Thoracic aorta (tissue), 2 donors: ENCODE measurements at regions not wholly inside any gene's neighbourhood (a gene's known extent, or its start where the extent isn't known, plus 50 kb on each side); places are given as distances from the start of the nearest gene placed in this dataset.

Experiments used
- ATAC-seq: fragments of 150-250 bp; one replicate; pipeline ENCODE4 v1.8.0; 2017; ENCODE audit warnings: low read depth; ENCODE audit not compliant: insufficient number of reproducible peaks, low FRiP score
- DNase-seq: peaks from one replicate; pipeline ENCODE4 v3.0.0-alpha.2; 2020; ENCODE audit warnings: low spot score
- H3K27ac ChIP-seq, 2 donors: fragments of 200-600 bp; sonication (generic); 1 replicate in 1 of 2; 2 replicates in 1 of 2; pipeline ENCODE4 v1.5.1; 2016; ENCODE audit warnings: mild to moderate bottlenecking in 2 of 2, moderate library complexity in 2 of 2
- H3K27me3 ChIP-seq: fragments of 200-600 bp; sonication (generic); replicated peaks from 2 replicates; pipeline ENCODE4 v1.6.0; 2016; ENCODE audit warnings: mild to moderate bottlenecking; ENCODE audit not compliant: insufficient read depth
- H3K36me3 ChIP-seq: fragments of 200-600 bp; sonication (generic); one replicate; pipeline ENCODE4 v1.5.1; 2016
- H3K4me1 ChIP-seq, 2 donors: fragments of 200-600 bp; sonication (generic); 1 replicate in 1 of 2; 2 replicates in 1 of 2; pipeline versions ENCODE4 v1.5.1 to v1.6.0; 2016; ENCODE audit warnings: low read depth in 2 of 2, mild to moderate bottlenecking in 1 of 2; ENCODE audit not compliant: control insufficient read depth in 1 of 2
- H3K4me3 ChIP-seq: fragments of 200-600 bp; sonication (generic); 2 replicates; pipeline ENCODE4 v1.5.1; 2016; ENCODE audit warnings: mild to moderate bottlenecking
- H3K9me3 ChIP-seq: fragments of 200-600 bp; sonication (generic); 2 replicates; pipeline ENCODE4 v1.5.1; 2016
- TF ChIP-seq, protein P1 (sequence below): fragments of 200-600 bp; sonication (generic); IDR thresholded peaks from one replicate; pipeline ENCODE4 v1.5.1; 2019; ENCODE audit warnings: antibody characterized with exemption

DNA sequence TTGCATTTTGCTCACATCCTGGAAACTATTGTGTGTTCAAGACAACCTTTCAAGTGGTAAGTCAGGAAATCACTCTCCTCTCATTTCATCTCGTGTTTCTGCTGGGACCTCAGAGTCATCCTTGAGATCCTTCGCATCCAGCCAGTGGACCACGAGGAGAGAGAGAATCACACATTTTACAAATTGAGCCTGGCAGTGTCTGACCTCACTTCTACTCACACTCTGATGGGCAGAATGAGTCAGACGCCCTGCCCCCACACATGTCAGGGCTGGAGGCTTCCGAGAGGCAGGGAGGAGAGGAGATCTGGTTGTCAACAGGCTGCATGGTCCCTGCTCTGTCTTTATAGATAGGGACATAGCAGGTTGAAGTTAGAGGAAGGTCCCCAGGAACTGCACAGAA, 509.7 kb downstream of the AJAP1 start:
- ATAC-seq (no peak), DNase-seq (no peak)
- no peaks in the 10 kb centered on the region for H3K27me3 ChIP-seq
- no peak overlapping the region for H3K4me3 ChIP-seq
- TF ChIP-seq, protein P1, sequence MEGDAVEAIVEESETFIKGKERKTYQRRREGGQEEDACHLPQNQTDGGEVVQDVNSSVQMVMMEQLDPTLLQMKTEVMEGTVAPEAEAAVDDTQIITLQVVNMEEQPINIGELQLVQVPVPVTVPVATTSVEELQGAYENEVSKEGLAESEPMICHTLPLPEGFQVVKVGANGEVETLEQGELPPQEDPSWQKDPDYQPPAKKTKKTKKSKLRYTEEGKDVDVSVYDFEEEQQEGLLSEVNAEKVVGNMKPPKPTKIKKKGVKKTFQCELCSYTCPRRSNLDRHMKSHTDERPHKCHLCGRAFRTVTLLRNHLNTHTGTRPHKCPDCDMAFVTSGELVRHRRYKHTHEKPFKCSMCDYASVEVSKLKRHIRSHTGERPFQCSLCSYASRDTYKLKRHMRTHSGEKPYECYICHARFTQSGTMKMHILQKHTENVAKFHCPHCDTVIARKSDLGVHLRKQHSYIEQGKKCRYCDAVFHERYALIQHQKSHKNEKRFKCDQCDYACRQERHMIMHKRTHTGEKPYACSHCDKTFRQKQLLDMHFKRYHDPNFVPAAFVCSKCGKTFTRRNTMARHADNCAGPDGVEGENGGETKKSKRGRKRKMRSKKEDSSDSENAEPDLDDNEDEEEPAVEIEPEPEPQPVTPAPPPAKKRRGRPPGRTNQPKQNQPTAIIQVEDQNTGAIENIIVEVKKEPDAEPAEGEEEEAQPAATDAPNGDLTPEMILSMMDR: no peak
- H3K4me1 ChIP-seq: no peaks in the 10 kb centered on the region
- no peak overlapping the region for H3K27ac ChIP-seq
- H3K36me3 ChIP-seq: no peaks in the 10 kb centered on the region
- no peaks in the 10 kb centered on the region for H3K9me3 ChIP-seq

DNA sequence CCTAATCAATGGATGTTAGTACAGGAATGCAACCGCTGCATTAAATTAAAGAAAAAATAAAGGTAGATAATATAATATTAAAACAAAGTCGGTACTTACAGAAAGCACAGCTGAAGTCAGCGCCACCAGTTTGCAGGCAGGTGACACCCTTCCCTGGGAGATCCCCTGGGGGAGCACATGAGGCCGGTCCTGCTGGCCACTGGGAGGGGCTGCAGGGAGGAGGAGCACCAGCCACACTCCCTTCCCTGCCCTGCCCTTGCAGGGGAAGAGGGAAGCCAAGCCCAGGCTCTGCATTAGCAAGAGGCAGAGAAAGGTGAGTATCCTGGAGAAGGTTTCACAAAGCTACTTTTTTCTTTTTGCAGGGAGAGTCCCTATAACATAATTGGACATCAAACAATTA, 507.0 kb downstream of the AJAP1 start:
- TF ChIP-seq, protein P1: no peak
- Histone ChIP-seq H3K36me3 (no peaks in the 10 kb centered on the region), H3K4me1 (no peaks in the 10 kb centered on the region), H3K27me3 (no peaks in the 10 kb centered on the region), H3K4me3 (no peak overlapping the region), H3K9me3 (no peaks in the 10 kb centered on the region), H3K27ac (no peak overlapping the region)
- ATAC-seq: no peak
- no peak for DNase-seq

DNA sequence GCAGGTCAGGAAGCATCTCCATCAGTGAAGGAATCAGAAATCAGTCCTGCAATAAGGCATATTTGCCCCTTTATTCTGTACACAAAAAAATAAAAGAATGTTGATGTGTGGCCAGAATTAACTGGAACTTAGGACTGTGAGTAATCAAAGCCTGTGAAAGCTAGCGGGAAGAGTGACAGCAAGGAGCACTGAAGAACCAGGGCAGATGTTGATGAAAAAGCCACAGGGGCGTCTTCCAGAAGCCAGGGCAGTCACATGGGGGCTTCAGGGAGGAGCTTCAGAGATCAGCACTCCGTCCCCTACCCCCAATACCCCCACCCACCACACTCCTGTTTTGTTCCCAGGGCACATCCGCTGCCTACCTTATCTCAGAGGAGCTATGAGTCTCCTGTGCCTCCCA, 502.8 kb downstream of the AJAP1 start:
- no peaks in the 10 kb centered on the region for H3K27me3 ChIP-seq
- H3K4me3 ChIP-seq: no peak overlapping the region
- H3K27ac ChIP-seq: no peak overlapping the region
- TF ChIP-seq, protein P1: no peak
- no peak for DNase-seq
- ATAC-seq: no peak
- H3K36me3 ChIP-seq: no peaks in the 10 kb centered on the region
- no peaks in the 10 kb centered on the region for H3K9me3 ChIP-seq
- H3K4me1 ChIP-seq: no peaks in the 10 kb centered on the region

DNA sequence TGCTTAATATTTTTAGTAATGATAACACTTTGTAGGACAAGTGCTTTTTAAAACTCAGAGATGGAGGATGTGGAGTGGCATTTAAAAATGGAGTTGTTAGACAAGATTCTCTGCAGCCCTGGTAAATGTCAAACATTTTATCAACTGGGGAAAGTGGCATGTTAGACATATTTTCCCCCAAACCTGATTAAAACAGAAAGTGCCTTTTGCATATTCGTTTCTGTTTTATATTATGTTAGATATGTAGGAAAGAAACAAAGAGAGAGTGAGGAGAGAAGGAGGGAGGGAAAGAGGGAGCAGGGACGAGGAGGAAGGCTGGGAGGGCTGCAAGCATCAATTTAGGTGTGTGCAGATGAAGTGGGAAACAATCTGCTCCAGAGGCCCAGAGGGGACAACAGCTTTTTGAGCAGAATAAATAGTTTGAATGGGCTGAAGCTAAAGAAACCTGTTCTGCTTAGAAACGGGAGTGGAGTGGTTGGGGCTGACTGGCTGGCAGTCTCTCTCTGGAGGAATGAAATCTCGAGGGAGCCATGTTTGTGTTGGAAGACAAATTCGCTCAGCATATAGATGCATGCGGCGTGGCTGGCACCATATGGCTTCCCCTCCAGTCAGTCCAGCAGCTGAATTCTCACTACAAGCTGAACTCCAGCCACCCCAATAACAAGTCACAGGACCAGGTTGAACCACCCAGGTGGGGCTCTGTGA, 502.2 kb downstream of the AJAP1 start:
- Histone ChIP-seq H3K4me1 (no peaks in the 10 kb centered on the region), H3K27me3 (no peaks in the 10 kb centered on the region), H3K36me3 (no peaks in the 10 kb centered on the region), H3K27ac (no peak overlapping the region), H3K9me3 (no peaks in the 10 kb centered on the region), H3K4me3 (no peak overlapping the region)
- DNase-seq (no peak), ATAC-seq (no peak)
- TF ChIP-seq, protein P1: no peak

DNA sequence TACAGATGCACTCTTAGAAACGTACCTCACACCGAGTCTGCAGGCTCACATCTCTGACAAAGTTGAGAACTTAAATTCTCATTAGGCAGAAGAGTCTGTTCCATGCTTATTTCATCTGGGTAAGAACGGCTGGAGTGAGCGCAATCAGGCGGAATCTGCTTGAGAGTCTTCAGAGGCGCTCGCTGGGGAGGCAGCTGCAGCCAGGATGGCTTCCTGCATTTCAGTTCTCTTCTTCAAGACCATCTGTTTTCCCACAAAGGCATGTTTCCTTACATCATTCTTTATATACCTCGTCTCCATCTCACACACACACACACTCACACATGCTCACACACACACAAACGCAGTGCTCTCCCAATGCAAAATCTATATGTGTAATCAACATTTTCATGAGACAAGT, 497.1 kb downstream of the AJAP1 start:
- ATAC-seq (no peak), DNase-seq (no peak)
- H3K4me3 ChIP-seq: no peak overlapping the region
- H3K27ac ChIP-seq: no peak overlapping the region
- TF ChIP-seq, protein P1: no peak
- no peaks in the 10 kb centered on the region for H3K27me3 ChIP-seq
- H3K4me1 ChIP-seq: no peaks in the 10 kb centered on the region
- H3K9me3 ChIP-seq: no peaks in the 10 kb centered on the region
- no peaks in the 10 kb centered on the region for H3K36me3 ChIP-seq
